GM10266 (cell line): ENCODE measurements at regions not wholly inside any gene's neighbourhood (a gene's known extent, or its start where the extent isn't known, plus 50 kb on each side); places are given as distances from the start of the nearest gene placed in this dataset.

Source experiments
- DNase-seq: peaks from one replicate; pipeline ENCODE4 v3.0.0; 2012; ENCODE audit errors: extremely low spot score
- TF ChIP-seq, protein P1 (sequence below): IDR thresholded peaks from 2 replicates; pipeline ENCODE4 v1.5.1; 2012; ENCODE audit warnings: mild to moderate bottlenecking, low read depth; ENCODE audit not compliant: control insufficient read depth, insufficient read depth; ENCODE audit errors: missing control alignments

- no peak for DNase-seq
Measured at GRCh38 chr4:67162690-67163089, 382.6 kb downstream of the CENPC start.

GRCh38 chr4:67161311-67161710 is 384.0 kb downstream of the CENPC start:
- no peak for DNase-seq
- TF ChIP-seq, protein P1, sequence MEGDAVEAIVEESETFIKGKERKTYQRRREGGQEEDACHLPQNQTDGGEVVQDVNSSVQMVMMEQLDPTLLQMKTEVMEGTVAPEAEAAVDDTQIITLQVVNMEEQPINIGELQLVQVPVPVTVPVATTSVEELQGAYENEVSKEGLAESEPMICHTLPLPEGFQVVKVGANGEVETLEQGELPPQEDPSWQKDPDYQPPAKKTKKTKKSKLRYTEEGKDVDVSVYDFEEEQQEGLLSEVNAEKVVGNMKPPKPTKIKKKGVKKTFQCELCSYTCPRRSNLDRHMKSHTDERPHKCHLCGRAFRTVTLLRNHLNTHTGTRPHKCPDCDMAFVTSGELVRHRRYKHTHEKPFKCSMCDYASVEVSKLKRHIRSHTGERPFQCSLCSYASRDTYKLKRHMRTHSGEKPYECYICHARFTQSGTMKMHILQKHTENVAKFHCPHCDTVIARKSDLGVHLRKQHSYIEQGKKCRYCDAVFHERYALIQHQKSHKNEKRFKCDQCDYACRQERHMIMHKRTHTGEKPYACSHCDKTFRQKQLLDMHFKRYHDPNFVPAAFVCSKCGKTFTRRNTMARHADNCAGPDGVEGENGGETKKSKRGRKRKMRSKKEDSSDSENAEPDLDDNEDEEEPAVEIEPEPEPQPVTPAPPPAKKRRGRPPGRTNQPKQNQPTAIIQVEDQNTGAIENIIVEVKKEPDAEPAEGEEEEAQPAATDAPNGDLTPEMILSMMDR, result no peak

More at GRCh38 chr4:67162690-67163089, 382.6 kb downstream of the CENPC start:
- TF ChIP-seq, protein P1, result no peak

DNA sequence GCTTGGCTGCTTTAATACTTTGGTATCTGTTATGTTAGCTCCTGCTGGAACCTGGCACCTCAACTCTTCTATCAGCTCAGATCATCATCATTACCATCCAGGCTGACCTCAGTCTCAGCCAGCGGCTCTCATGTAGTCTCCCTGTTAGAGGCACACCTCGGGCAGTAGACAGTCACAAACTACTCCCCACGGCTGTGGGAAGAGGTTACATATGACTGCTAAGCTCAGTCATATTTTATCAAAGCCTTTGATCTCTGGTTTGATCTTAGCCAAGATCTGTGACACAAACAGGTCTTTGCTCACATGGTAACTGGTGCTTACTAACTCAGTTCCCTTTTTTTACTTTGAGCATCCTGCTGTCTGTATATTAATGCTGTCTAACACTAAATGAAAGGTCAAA is 384.9 kb downstream of the CENPC start:
- DNase-seq, result no peak

GRCh38 chr4:67158666-67159065 is 386.6 kb downstream of the CENPC start:
- DNase-seq, result no peak
- TF ChIP-seq, protein P1, result no peak

More for the DNA sequence above, 384.9 kb downstream of the CENPC start:
- TF ChIP-seq, protein P1, result no peak

DNA sequence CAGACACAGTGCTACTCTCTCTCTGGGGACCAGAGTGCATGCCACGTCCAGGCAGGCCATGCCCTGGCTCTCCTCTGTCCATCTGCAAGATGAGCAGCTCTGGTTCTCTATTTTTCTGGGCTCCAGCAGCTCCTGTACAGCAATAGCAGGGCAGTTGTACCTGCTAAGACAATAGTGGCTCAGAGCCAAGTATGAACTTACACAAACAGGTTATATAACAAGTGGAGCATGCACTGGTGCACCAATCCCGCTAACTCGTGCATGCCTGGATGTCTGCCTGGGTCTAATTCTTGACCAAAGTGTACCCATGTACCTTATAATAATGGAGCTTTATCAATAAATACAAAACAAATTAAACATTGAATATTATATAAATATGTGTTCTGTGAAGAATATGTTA is 392.3 kb downstream of the CENPC start:
- TF ChIP-seq, protein P1, result no peak
- DNase-seq, result no peak

GRCh38 chr4:67151376-67152343 is 393.6 kb downstream of the CENPC start:
- TF ChIP-seq, protein P1, result no peak
- DNase-seq, result no peak

GRCh38 chr4:67141586-67141985 is 403.7 kb downstream of the CENPC start:
- TF ChIP-seq, protein P1, result no peak

More at GRCh38 chr4:67141586-67141985, 403.7 kb downstream of the CENPC start:
- no peak for DNase-seq
